ENCODE measurements at regions not wholly inside any gene's neighbourhood (a gene's known extent, or its start where the extent isn't known, plus 50 kb on each side); places are given as distances from the start of the nearest gene placed in this dataset.

- H3K36me3 ChIP-seq (ENCODE audit: control insufficient read depth, insufficient read depth, low read length): no peaks in the 10 kb centered on the region
- TF ChIP-seq CTCF (IDR thresholded peaks at IDR 0.05; ENCODE audit: insufficient read depth, low read depth, low read length): no peak
- ChIA-PET CTCF (interaction anchor here (0.7 to 1.3 kb wide), 3 partner anchors 10 to 1007 kb away, joined by 3 to 4 read pairs (median 3); no protein-coding TSS in a partner anchor), POLR2A (no interaction called here)
- no peak overlapping the region for H3K4me3 ChIP-seq (ENCODE audit: low read depth, low read length)
- H3K27me3 ChIP-seq (ENCODE audit: control insufficient read depth, insufficient read depth, low read length): no peaks in the 10 kb centered on the region
- no peak for DNase-seq (ENCODE audit: low read depth)
Observed at GRCh38 chr3:171528102-171528501, 67.9 kb upstream of the TNIK start.

- no peak overlapping the region for H3K4me3 ChIP-seq (ENCODE audit: low read depth, low read length)
- TF ChIP-seq CTCF (IDR thresholded peaks at IDR 0.05; ENCODE audit: insufficient read depth, low read depth, low read length): peak; percentile 22; the same call in 1 of the 2 replicates
- CTCF ChIA-PET: interaction anchor here (0.7 to 1.4 kb wide), 4 partner anchors 20 to 565 kb away, joined by 3 to 4 read pairs (median 3); no protein-coding TSS in a partner anchor
- H3K36me3 ChIP-seq (ENCODE audit: control insufficient read depth, insufficient read depth, low read length): no peaks in the 10 kb centered on the region
- DNase-seq (ENCODE audit: low read depth): peak; percentile 43
- H3K27me3 ChIP-seq (ENCODE audit: control insufficient read depth, insufficient read depth, low read length): no peaks in the 10 kb centered on the region
- POLR2A ChIA-PET: no interaction called here
Observed at GRCh38 chr3:171526869-171527268, 66.7 kb upstream of the TNIK start.

- ChIA-PET CTCF (interaction anchor here (0.7 to 1.4 kb wide), 3 partner anchors 21 to 564 kb away, joined by 3 to 4 read pairs (median 3); no protein-coding TSS in a partner anchor), POLR2A (no interaction called here)
- H3K4me3 ChIP-seq (ENCODE audit: low read depth, low read length): no peak overlapping the region
- H3K27me3 ChIP-seq (ENCODE audit: control insufficient read depth, insufficient read depth, low read length): no peaks in the 10 kb centered on the region
- no peaks in the 10 kb centered on the region for H3K36me3 ChIP-seq (ENCODE audit: control insufficient read depth, insufficient read depth, low read length)
- DNase-seq (ENCODE audit: low read depth): no peak
- TF ChIP-seq CTCF (IDR thresholded peaks at IDR 0.05; ENCODE audit: insufficient read depth, low read depth, low read length): no peak
Observed at GRCh38 chr3:171526146-171526545, 65.9 kb upstream of the TNIK start.

- Histone ChIP-seq H3K27me3 (ENCODE audit: control insufficient read depth, insufficient read depth, low read length) (no peaks in the 10 kb centered on the region), H3K4me3 (ENCODE audit: low read depth, low read length) (no peak overlapping the region), H3K36me3 (ENCODE audit: control insufficient read depth, insufficient read depth, low read length) (no peaks in the 10 kb centered on the region)
- no peak for DNase-seq (ENCODE audit: low read depth)
- no peak for TF ChIP-seq CTCF (IDR thresholded peaks at IDR 0.05; ENCODE audit: insufficient read depth, low read depth, low read length)
- POLR2A ChIA-PET: no interaction called here
- CTCF ChIA-PET: interaction anchor here (1.4 kb wide), 1 partner anchor 476 kb away, joined by 3 read pairs; no protein-coding TSS in a partner anchor
Observed at GRCh38 chr3:171525437-171525836, 65.2 kb upstream of the TNIK start.

GRCh38 chr3:171524921-171525310 is 64.7 kb upstream of the TNIK start:
- ChIA-PET POLR2A (no interaction called here), CTCF (no interaction called here)
- Histone ChIP-seq H3K27me3 (ENCODE audit: control insufficient read depth, insufficient read depth, low read length) (no peaks in the 10 kb centered on the region), H3K4me3 (ENCODE audit: low read depth, low read length) (no peak overlapping the region), H3K36me3 (ENCODE audit: control insufficient read depth, insufficient read depth, low read length) (no peaks in the 10 kb centered on the region)
- TF ChIP-seq CTCF (IDR thresholded peaks at IDR 0.05; ENCODE audit: insufficient read depth, low read depth, low read length): no peak
- DNase-seq (ENCODE audit: low read depth): no peak
